ENCODE measurements at regions not wholly inside any gene's neighbourhood (a gene's known extent, or its start where the extent isn't known, plus 50 kb on each side); places are given as distances from the start of the nearest gene placed in this dataset.

DNA sequence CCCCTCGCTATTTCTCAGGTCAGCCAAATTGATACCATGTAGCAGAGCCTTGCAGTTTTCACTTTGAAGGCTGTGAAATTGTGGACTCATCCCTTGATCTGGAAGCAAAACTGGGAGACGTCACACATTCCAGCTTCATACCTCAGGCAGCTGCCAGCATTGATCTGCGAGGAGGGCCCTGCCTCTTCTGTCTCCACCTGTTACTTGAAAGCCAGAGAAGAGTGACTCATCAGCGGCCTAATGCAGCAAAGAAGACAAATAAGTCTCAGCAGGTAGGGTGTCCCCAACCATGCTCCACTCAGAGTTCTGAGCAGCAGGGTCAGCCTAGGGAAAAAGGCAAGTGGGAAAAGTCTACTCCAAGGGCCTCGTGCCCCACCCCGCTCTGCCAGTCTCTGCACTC lies 69.4 kb upstream of the BMP2 start:
- TF ChIP-seq, protein P1, sequence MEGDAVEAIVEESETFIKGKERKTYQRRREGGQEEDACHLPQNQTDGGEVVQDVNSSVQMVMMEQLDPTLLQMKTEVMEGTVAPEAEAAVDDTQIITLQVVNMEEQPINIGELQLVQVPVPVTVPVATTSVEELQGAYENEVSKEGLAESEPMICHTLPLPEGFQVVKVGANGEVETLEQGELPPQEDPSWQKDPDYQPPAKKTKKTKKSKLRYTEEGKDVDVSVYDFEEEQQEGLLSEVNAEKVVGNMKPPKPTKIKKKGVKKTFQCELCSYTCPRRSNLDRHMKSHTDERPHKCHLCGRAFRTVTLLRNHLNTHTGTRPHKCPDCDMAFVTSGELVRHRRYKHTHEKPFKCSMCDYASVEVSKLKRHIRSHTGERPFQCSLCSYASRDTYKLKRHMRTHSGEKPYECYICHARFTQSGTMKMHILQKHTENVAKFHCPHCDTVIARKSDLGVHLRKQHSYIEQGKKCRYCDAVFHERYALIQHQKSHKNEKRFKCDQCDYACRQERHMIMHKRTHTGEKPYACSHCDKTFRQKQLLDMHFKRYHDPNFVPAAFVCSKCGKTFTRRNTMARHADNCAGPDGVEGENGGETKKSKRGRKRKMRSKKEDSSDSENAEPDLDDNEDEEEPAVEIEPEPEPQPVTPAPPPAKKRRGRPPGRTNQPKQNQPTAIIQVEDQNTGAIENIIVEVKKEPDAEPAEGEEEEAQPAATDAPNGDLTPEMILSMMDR (IDR thresholded peaks at IDR 0.05; ENCODE audit: low read depth, low read length): no peak
- no peak for TF ChIP-seq EZH2phosphoT487 (IDR thresholded peaks at IDR 0.05; ENCODE audit: low read depth)
